Lung (tissue), 11 donors: ENCODE measurements at regions not wholly inside any gene's neighbourhood (a gene's known extent, or its start where the extent isn't known, plus 50 kb on each side); places are given as distances from the start of the nearest gene placed in this dataset.

Experiments
- ATAC-seq: fragments of 200-7000 bp; cut with Tn5 transposase; one replicate; pipeline ENCODE4 v1.9.1; 2020; ENCODE audit warnings: moderate number of reproducible peaks; ENCODE audit not compliant: insufficient read depth, low FRiP score
- DNase-seq, 3 donors: peaks; one replicate each; pipeline ENCODE4 v3.0.0-alpha.2; 2013 to 2017
- H3K27ac ChIP-seq, 2 donors: one replicate each; pipeline ENCODE4 v1.5.1; 2013; ENCODE audit warnings: mild to moderate bottlenecking in 2 of 2, moderate library complexity in 2 of 2, control low read depth in 1 of 2, inconsistent platforms in 1 of 2, low read depth in 1 of 2, low read length in 1 of 2
- H3K27me3 ChIP-seq, 3 donors: one replicate each; pipeline ENCODE4 v1.5.1; 2013; ENCODE audit warnings: low read length in 2 of 3; ENCODE audit not compliant: control insufficient read depth in 3 of 3, insufficient read depth in 3 of 3
- H3K36me3 ChIP-seq, 4 donors: one replicate each; pipeline ENCODE4 v1.5.1; 2013; ENCODE audit warnings: low read length in 4 of 4, mild to moderate bottlenecking in 1 of 4, moderate library complexity in 1 of 4; ENCODE audit not compliant: control insufficient read depth in 4 of 4, insufficient read depth in 4 of 4
- H3K4me1 ChIP-seq, 5 donors: one replicate each; pipeline ENCODE4 v1.5.1; 2013; ENCODE audit warnings: low read length in 5 of 5, mild to moderate bottlenecking in 2 of 5, moderate library complexity in 1 of 5; ENCODE audit not compliant: control insufficient read depth in 5 of 5, insufficient read depth in 5 of 5
- H3K4me3 ChIP-seq: one replicate; pipeline ENCODE4 v1.5.1; 2013; ENCODE audit warnings: mild to moderate bottlenecking, control low read depth, moderate library complexity
- H3K9ac ChIP-seq, 2 donors: one replicate each; pipeline ENCODE4 v1.5.1; 2013; ENCODE audit warnings: low read length in 2 of 2, control low read depth in 1 of 2; ENCODE audit not compliant: insufficient read depth in 1 of 2
- H3K9me3 ChIP-seq, 4 donors: one replicate each; pipeline ENCODE4 v1.5.1; 2013; ENCODE audit warnings: low read length in 3 of 4, mild to moderate bottlenecking in 1 of 4, moderate library complexity in 1 of 4; ENCODE audit not compliant: control insufficient read depth in 4 of 4, insufficient read depth in 3 of 4
- WGBS, 2 donors: extraction: QIAGEN DNeasy Blood & Tissue Kit; methylation state at CpG; one replicate each; pipeline ENCODE4 v1.1.7; 2013; 5-methylcytosine and 5-hydroxymethylcytosine counted together
- TF ChIP-seq, protein P1 (sequence below): IDR thresholded peaks from 2 replicates; pipeline ENCODE4 v1.5.1; 2012; ENCODE audit warnings: mild to moderate bottlenecking; ENCODE audit errors: control extremely low read depth, extremely low read depth
- donor health status: control.
- donor health status: control.
- donor health status: Bipolar disorder and iron deficiency.
- donor health status: healthy.
- donor health status: DM: yes; HTN: yes; CAD: no.

GRCh38 chr10:85195596-85195995 is 867.2 kb downstream of the CCSER2 start:
- no peak for DNase-seq
- H3K27ac ChIP-seq: no peak overlapping the region
- H3K9me3 ChIP-seq: no peaks in the 10 kb centered on the region
- no peak overlapping the region for H3K4me3 ChIP-seq
- TF ChIP-seq, protein P1, sequence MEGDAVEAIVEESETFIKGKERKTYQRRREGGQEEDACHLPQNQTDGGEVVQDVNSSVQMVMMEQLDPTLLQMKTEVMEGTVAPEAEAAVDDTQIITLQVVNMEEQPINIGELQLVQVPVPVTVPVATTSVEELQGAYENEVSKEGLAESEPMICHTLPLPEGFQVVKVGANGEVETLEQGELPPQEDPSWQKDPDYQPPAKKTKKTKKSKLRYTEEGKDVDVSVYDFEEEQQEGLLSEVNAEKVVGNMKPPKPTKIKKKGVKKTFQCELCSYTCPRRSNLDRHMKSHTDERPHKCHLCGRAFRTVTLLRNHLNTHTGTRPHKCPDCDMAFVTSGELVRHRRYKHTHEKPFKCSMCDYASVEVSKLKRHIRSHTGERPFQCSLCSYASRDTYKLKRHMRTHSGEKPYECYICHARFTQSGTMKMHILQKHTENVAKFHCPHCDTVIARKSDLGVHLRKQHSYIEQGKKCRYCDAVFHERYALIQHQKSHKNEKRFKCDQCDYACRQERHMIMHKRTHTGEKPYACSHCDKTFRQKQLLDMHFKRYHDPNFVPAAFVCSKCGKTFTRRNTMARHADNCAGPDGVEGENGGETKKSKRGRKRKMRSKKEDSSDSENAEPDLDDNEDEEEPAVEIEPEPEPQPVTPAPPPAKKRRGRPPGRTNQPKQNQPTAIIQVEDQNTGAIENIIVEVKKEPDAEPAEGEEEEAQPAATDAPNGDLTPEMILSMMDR: no peak
- peaks cover 0 to 6% (median 0%) of the 10 kb centered on the region in 5 donors for H3K4me1 ChIP-seq
- WGBS, 2 donors: 69 to 90% methylated on average over 2 of the region's 2 CpGs
- no peaks in the 10 kb centered on the region for H3K27me3 ChIP-seq
- no peaks in the 10 kb centered on the region for H3K36me3 ChIP-seq
- no peak overlapping the region for H3K9ac ChIP-seq
- no peak for ATAC-seq

GRCh38 chr10:85204814-85205213 is 876.4 kb downstream of the CCSER2 start:
- no peaks in the 10 kb centered on the region for H3K9me3 ChIP-seq
- no peak overlapping the region for H3K4me3 ChIP-seq
- H3K27ac ChIP-seq: no peak overlapping the region
- no peak overlapping the region for H3K9ac ChIP-seq
- WGBS, 2 donors: 76 to 84% methylated on average over 5 of the region's 5 CpGs
- H3K36me3 ChIP-seq: no peaks in the 10 kb centered on the region
- no peaks in the 10 kb centered on the region for H3K27me3 ChIP-seq
- TF ChIP-seq, protein P1: no peak
- H3K4me1 ChIP-seq: no peaks in the 10 kb centered on the region
- DNase-seq (no peak), ATAC-seq (no peak)

GRCh38 chr10:85212526-85212925 is 884.1 kb downstream of the CCSER2 start:
- H3K27me3 ChIP-seq: no peaks in the 10 kb centered on the region
- 34 to 85% methylated on average over 1 of the region's 1 CpG for WGBS, 2 donors
- peak in 1 of 3 donors; percentile 8 for DNase-seq
- ATAC-seq: no peak
- no peak overlapping the region for H3K9ac ChIP-seq
- H3K27ac ChIP-seq: no peak overlapping the region
- H3K4me1 ChIP-seq: no peaks in the 10 kb centered on the region
- TF ChIP-seq, protein P1: no peak
- H3K9me3 ChIP-seq: peaks cover 0 to 3% (median 0%) of the 10 kb centered on the region in 4 donors
- H3K36me3 ChIP-seq: no peaks in the 10 kb centered on the region
- H3K4me3 ChIP-seq: no peak overlapping the region

DNA sequence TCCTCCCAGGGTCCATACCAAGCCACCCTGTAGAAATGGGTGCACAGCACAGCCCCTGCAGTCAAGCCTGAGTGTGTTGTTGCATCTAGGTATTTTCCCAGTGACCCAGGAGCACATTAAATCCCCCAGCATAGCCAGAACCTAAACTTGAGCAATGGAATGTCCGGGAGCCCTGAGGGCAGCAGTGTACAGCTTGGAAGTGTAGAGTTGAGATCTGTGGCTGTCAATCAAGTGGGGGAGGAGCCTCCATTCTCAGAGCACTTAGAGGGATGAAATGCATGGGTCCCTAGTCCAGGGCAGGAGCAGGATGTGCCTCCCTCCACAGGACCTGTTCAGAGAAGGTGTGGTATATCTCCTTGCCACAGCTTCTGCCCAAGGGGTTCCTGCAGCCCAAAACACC is 885.1 kb downstream of the CCSER2 start:
- DNase-seq: no peak
- no peak for ATAC-seq
- no peaks in the 10 kb centered on the region for H3K27me3 ChIP-seq
- TF ChIP-seq, protein P1: no peak
- 80 to 89% methylated on average over 1 of the region's 1 CpG for WGBS, 2 donors
- no peak overlapping the region for H3K4me3 ChIP-seq
- H3K36me3 ChIP-seq: no peaks in the 10 kb centered on the region
- no peak overlapping the region for H3K9ac ChIP-seq
- peaks cover 0 to 3% (median 0%) of the 10 kb centered on the region in 4 donors for H3K9me3 ChIP-seq
- H3K27ac ChIP-seq: no peak overlapping the region
- no peaks in the 10 kb centered on the region for H3K4me1 ChIP-seq
